ENCODE measurements at regions not wholly inside any gene's neighbourhood (a gene's known extent, or its start where the extent isn't known, plus 50 kb on each side); places are given as distances from the start of the nearest gene placed in this dataset.

DNA sequence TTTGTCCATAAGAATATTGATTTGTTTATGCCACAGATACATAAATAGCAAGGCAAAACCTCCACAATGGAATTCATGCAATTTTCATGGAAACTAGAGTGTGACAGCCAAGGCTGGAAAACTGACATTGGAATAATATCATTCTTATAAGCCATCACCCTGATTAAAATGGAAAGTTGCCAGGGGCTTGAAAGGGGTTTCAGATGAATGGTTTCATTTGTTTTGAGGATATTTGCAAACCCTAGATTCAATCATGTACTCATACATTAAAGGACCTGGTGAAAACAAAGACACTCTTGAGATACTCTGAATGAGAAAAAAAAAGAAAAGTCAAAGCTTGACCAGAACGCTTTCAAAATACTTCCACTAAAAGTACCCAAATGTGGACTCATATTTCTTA lies 205.7 kb downstream of the DIO2 start:
- Histone ChIP-seq H3K27ac (ENCODE audit: extremely low read depth, low read depth, low read length) (no peak overlapping the region), H3K4me1 (replicated peaks in 1 of 2; ENCODE audit: control insufficient read depth in 2 of 2, insufficient read depth in 2 of 2, low read length in 2 of 2) (no peaks in the 10 kb centered on the region), H3K36me3 (ENCODE audit: control insufficient read depth, insufficient read depth, low read length) (no peaks in the 10 kb centered on the region), H3K9me3 (replicated peaks; ENCODE audit: control insufficient read depth, insufficient read depth, low read depth, low read length) (no peaks in the 10 kb centered on the region), H3K4me2 (ENCODE audit: insufficient read depth, low read length) (no peak overlapping the region), H4K20me1 (replicated peaks; ENCODE audit: control insufficient read depth, insufficient read depth, low read length) (no peaks in the 10 kb centered on the region), H3K79me2 (ENCODE audit: control insufficient read depth, insufficient read depth, low read length) (no peaks in the 10 kb centered on the region), H3K27me3 (ENCODE audit: control insufficient read depth in 2 of 2, insufficient read depth in 2 of 2, low read length in 2 of 2) (no peaks in the 10 kb centered on the region), H3K4me3 (no peak overlapping the region), H3K9ac (ENCODE audit: insufficient read depth in 1 of 2, low read depth in 2 of 2, low read length in 2 of 2) (no peak overlapping the region), H2AFZ (ENCODE audit: low read depth, low read length) (no peak overlapping the region), H3K9me1 (ENCODE audit: control insufficient read depth, insufficient read depth, low read length) (no peaks in the 10 kb centered on the region)
- ATAC-seq (no peak), FAIRE-seq (no peak), DNase-seq (ENCODE audit: extremely low read depth in 1 of 4, low spot score in 3 of 4) (no peak)
- WGBS (ENCODE audit: insufficient coverage, low coverage, missing lambda C conversion rate): 0% methylated on average over 1 of the region's 1 CpG
- TF ChIP-seq GATA2 (CRISPR knock-in tag; IDR thresholded peaks at IDR 0.05) (no peak), NRF1 (conservative IDR thresholded peaks at IDR 0.05 in 1 of 2, IDR thresholded peaks at IDR 0.05 in 1 of 2) (no peak), RUNX1 (IDR thresholded peaks at IDR 0.05; ENCODE audit: low read depth) (no peak), RBM14 (IDR thresholded peaks at IDR 0.05; ENCODE audit: borderline replicate concordance, insufficient read depth, low read depth, low read length) (no peak), ZNF263 (CRISPR knock-in tag; IDR thresholded peaks at IDR 0.05; ENCODE audit: borderline replicate concordance) (no peak), MYNN (IDR thresholded peaks at IDR 0.05) (no peak), MYNN (CRISPR knock-in tag; IDR thresholded peaks at IDR 0.05) (no peak), TAF1 (IDR thresholded peaks at IDR 0.05; ENCODE audit: control insufficient read depth, extremely low read depth, insufficient read depth, low read length, severe bottlenecking) (no peak)
- TF ChIP-seq, protein P1, sequence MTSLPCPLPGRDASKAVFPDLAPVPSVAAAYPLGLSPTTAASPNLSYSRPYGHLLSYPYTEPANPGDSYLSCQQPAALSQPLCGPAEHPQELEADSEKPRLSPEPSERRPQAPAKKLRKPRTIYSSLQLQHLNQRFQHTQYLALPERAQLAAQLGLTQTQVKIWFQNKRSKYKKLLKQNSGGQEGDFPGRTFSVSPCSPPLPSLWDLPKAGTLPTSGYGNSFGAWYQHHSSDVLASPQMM (CRISPR knock-in tag; IDR thresholded peaks at IDR 0.05): no peak
- TF ChIP-seq, protein P2, sequence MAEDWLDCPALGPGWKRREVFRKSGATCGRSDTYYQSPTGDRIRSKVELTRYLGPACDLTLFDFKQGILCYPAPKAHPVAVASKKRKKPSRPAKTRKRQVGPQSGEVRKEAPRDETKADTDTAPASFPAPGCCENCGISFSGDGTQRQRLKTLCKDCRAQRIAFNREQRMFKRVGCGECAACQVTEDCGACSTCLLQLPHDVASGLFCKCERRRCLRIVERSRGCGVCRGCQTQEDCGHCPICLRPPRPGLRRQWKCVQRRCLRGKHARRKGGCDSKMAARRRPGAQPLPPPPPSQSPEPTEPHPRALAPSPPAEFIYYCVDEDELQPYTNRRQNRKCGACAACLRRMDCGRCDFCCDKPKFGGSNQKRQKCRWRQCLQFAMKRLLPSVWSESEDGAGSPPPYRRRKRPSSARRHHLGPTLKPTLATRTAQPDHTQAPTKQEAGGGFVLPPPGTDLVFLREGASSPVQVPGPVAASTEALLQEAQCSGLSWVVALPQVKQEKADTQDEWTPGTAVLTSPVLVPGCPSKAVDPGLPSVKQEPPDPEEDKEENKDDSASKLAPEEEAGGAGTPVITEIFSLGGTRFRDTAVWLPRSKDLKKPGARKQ (CRISPR knock-in tag; IDR thresholded peaks at IDR 0.05): no peak
- ChIA-PET POLR2A (no interaction called here), CTCF (ENCODE audit: low intra/inter-chr PET ratio) (no interaction called here)
- in situ Hi-C loops (cut with MboI) (no loop called here), intact Hi-C loops (cut with micrococcal nuclease) (no loop called here)
- no TSS peak for BruUV-seq (replicated peaks)
